ENCODE measurements at regions not wholly inside any gene's neighbourhood (a gene's known extent, or its start where the extent isn't known, plus 50 kb on each side); places are given as distances from the start of the nearest gene placed in this dataset.
"Not testable (repeated sequence)": the region's sequence is repeated elsewhere in the genome, so short reads cannot be mapped to it uniquely, and the experiment has no call there.

DNA sequence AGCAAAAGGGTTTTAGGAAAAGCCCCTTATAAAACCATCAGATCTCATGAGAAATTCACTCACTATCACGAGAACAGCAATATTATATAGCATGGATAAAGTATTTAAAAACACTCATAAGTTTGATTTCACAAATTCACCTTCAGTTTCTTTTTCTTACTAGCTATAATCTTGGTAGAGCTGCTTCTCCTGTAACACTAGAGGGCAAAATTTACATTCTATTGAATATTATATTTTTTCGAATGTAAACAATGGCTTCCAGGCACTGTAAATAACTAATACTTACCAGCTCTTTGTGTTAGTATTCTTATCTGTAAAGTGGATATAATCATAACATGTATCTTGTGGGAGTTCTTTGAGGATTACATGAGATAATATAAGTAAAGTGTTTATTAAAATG lies 259.6 kb downstream of the CCER1 start:
- Histone ChIP-seq H3K9me3 (ENCODE audit: control insufficient read depth, low read length) (no peaks in the 10 kb centered on the region), H3K4me3 (ENCODE audit: low read length) (no peak overlapping the region), H3K27ac (ENCODE audit: low read length) (no peak overlapping the region), H3K4me1 (ENCODE audit: control insufficient read depth, insufficient read depth, low read length) (no peaks in the 10 kb centered on the region), H3K27me3 (ENCODE audit: control insufficient read depth, insufficient read depth) (no peaks in the 10 kb centered on the region)
- intact Hi-C loops (cut with DNase I), result no loop called here
- ATAC-seq (no peak), DNase-seq (no peak)
- WGBS, result 81% methylated on average over 2 of the region's 2 CpGs

DNA sequence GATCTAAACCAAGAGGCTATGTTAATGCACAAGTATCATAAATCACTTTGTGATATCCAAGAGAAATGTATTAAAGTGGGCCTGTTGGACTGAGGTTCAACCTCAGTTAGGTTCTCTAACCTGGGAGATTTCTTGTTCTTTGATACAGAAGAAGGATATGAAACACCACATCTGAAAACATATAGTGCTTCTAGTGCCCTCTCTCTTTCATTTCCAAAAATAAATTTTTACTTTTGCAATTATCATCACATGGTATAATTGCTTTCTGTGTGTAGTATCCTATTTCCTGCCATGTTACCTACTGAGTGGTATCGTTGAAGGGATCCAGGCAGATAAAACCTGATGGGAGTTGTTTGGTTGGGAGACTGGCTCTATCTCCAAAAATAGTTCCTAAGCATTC lies 264.9 kb downstream of the CCER1 start:
- WGBS, result 52% methylated on average over 1 of the region's 1 CpG
- intact Hi-C loops (cut with DNase I), result no loop called here

DNA sequence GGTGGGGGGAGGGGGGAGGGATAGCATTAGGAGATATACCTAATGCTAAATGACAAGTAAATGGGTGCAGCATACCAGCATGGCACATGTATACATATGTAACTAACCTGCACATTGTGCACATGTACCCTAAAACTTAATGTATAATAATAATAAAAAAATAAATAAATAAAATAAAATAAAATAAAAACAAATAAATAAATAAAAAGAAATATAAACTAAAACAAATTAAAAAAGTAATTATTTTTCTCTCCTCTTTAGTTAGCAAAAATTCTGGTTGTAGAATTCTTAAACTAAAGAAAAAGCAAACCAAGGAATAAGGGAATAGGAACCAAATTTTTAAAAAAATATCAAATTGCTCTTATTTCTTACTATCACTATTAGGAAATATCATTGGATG lies 267.3 kb downstream of the CCER1 start:
- ATAC-seq; H3K4me1 ChIP-seq (ENCODE audit: control insufficient read depth, insufficient read depth, low read length); H3K27ac ChIP-seq (ENCODE audit: low read length); intact Hi-C loops (cut with DNase I); H3K9me3 ChIP-seq (ENCODE audit: control insufficient read depth, low read length); H3K4me3 ChIP-seq (ENCODE audit: low read length); DNase-seq; H3K27me3 ChIP-seq (ENCODE audit: control insufficient read depth, insufficient read depth): not testable (repeated sequence)

More for the DNA sequence above, 264.9 kb downstream of the CCER1 start:
- Histone ChIP-seq H3K4me1 (ENCODE audit: control insufficient read depth, insufficient read depth, low read length) (no peaks in the 10 kb centered on the region), H3K9me3 (ENCODE audit: control insufficient read depth, low read length) (no peaks in the 10 kb centered on the region), H3K27ac (ENCODE audit: low read length) (no peak overlapping the region), H3K4me3 (ENCODE audit: low read length) (no peak overlapping the region), H3K27me3 (ENCODE audit: control insufficient read depth, insufficient read depth) (no peaks in the 10 kb centered on the region)
- ATAC-seq, result no peak
- DNase-seq, result no peak

DNA sequence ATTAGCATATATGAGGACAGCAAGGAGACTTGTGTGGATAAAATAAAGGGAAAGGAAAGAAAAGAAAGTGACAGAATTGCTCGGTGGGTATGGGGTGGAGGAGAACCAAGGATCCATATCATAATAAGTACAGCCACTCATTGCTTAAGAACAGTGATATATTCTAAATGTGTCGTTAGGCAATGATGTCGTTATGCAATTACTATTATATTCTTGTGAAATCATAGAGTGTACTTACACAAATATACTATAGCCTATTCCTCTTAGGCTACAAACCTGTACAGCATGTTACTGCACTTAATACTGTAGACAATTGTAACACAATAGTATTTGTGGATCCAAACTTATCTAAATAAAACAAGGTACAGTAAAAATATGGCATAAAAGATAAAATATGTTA lies 271.1 kb downstream of the CCER1 start:
- ATAC-seq, result no peak
- no peak overlapping the region for H3K4me3 ChIP-seq (ENCODE audit: low read length)
- H3K4me1 ChIP-seq (ENCODE audit: control insufficient read depth, insufficient read depth, low read length), result no peaks in the 10 kb centered on the region
- no peak overlapping the region for H3K27ac ChIP-seq (ENCODE audit: low read length)
- DNase-seq, result no peak
- H3K9me3 ChIP-seq (ENCODE audit: control insufficient read depth, low read length), result no peaks in the 10 kb centered on the region
- no peaks in the 10 kb centered on the region for H3K27me3 ChIP-seq (ENCODE audit: control insufficient read depth, insufficient read depth)
- intact Hi-C loops (cut with DNase I), result no loop called here
- 95% methylated on average over 3 of the region's 3 CpGs for WGBS

DNA sequence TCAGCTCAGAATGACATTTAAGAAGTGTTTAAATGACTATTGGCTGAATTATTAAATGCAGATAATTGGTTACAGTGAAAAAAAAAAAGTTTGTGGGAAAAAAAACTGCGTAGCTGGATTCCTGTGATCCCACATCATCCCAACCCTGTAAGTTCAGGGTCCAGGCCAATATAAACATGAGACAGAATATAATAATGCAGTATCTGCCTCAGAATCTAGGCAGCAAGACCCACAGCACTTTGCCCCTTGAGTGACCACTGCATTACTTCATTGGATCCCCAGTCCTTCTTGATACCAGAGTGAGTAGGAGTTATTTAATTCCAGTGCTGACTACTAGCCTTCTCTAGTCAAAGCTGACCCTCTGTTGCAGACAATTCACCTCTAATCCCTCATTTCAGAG lies 272.6 kb downstream of the CCER1 start:
- no peak overlapping the region for H3K4me3 ChIP-seq (ENCODE audit: low read length)
- H3K27ac ChIP-seq (ENCODE audit: low read length), result no peak overlapping the region
- H3K4me1 ChIP-seq (ENCODE audit: control insufficient read depth, insufficient read depth, low read length), result no peaks in the 10 kb centered on the region
- H3K9me3 ChIP-seq (ENCODE audit: control insufficient read depth, low read length), result no peaks in the 10 kb centered on the region
- intact Hi-C loops (cut with DNase I), result no loop called here
- H3K27me3 ChIP-seq (ENCODE audit: control insufficient read depth, insufficient read depth), result no peaks in the 10 kb centered on the region
- 75% methylated on average over 1 of the region's 1 CpG for WGBS
- DNase-seq (peak in 1 of 3 donors; percentile 2), ATAC-seq (no peak)

DNA sequence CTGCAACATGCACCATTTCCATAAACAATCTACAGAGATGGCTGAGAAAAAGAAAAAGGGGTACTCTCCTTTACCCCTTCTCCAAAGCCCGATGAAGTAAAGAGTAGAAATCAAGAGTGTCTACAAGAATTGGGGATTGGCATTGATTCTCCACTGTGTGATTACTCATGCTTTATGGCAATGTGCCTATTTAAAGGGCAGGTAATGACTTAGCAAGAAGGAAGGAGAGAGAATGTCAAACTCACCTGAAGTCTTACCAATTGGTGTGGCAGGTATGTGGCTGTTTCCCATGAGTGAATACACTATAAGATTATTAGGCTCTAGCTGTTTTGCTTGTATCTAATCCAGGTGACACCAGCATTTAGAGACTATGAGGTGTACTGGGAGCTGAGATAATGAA lies 275.3 kb downstream of the CCER1 start:
- no peaks in the 10 kb centered on the region for H3K4me1 ChIP-seq (ENCODE audit: control insufficient read depth, insufficient read depth, low read length)
- intact Hi-C loops (cut with DNase I), result no loop called here
- DNase-seq, result no peak
- WGBS, result 100% methylated on average over 1 of the region's 1 CpG
- no peak overlapping the region for H3K27ac ChIP-seq (ENCODE audit: low read length)
- no peaks in the 10 kb centered on the region for H3K9me3 ChIP-seq (ENCODE audit: control insufficient read depth, low read length)
- no peaks in the 10 kb centered on the region for H3K27me3 ChIP-seq (ENCODE audit: control insufficient read depth, insufficient read depth)
- H3K4me3 ChIP-seq (ENCODE audit: low read length), result no peak overlapping the region
- no peak for ATAC-seq

DNA sequence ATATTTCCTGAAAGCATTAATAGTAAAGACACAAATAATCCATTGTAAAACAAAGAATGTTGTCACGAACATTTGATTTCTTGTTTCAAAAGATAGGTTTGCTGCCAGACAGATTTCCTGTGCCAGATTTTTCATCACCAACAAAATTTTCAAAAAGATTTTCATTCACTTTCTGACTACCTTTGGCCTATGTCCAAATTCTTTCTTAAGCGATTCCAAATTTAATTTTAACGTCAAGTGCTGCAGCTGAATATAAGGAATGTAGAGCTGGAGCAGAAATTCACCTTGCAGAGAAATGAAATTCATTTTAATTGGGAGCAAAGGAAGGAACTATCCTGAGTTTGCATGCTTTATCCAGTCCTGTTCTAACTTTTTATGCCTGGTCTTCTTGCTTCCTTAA lies 277.4 kb downstream of the CCER1 start:
- no peak for DNase-seq
- no peak for ATAC-seq
- H3K27me3 ChIP-seq (ENCODE audit: control insufficient read depth, insufficient read depth), result no peaks in the 10 kb centered on the region
- intact Hi-C loops (cut with DNase I), result no loop called here
- no peaks in the 10 kb centered on the region for H3K9me3 ChIP-seq (ENCODE audit: control insufficient read depth, low read length)
- H3K4me1 ChIP-seq (ENCODE audit: control insufficient read depth, insufficient read depth, low read length), result no peaks in the 10 kb centered on the region
- H3K27ac ChIP-seq (ENCODE audit: low read length), result no peak overlapping the region
- no peak overlapping the region for H3K4me3 ChIP-seq (ENCODE audit: low read length)
- 23% methylated on average over 3 of the region's 3 CpGs for WGBS

DNA sequence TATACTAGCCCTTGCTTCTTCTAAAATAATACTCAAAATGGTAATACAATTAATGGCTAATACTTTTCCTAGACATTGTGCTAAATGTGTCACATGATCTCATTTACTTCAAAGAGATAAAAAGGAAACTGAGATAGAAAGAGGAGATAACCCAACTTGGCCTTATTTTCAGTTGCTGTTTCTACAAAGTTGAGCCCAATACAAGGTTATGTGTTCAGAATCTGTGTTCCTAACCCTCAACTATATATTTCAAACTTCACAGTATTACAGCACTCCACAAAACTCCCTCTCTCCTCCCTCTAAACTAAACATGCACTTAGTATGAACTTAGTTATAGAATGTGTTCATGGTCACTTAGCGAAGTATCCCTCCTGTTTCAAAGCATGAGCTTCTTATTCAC lies 277.9 kb downstream of the CCER1 start:
- whole genome bisulfite sequencing, result 56% methylated on average over 1 of the region's 1 CpG
- no peak overlapping the region for H3K4me3 ChIP-seq (ENCODE audit: low read length)
- no peak for DNase-seq
- intact Hi-C loops (cut with DNase I), result no loop called here
- ATAC-seq, result no peak
- H3K27ac ChIP-seq (ENCODE audit: low read length), result no peak overlapping the region
- H3K9me3 ChIP-seq (ENCODE audit: control insufficient read depth, low read length), result no peaks in the 10 kb centered on the region
- no peaks in the 10 kb centered on the region for H3K27me3 ChIP-seq (ENCODE audit: control insufficient read depth, insufficient read depth)
- H3K4me1 ChIP-seq (ENCODE audit: control insufficient read depth, insufficient read depth, low read length), result no peaks in the 10 kb centered on the region

DNA sequence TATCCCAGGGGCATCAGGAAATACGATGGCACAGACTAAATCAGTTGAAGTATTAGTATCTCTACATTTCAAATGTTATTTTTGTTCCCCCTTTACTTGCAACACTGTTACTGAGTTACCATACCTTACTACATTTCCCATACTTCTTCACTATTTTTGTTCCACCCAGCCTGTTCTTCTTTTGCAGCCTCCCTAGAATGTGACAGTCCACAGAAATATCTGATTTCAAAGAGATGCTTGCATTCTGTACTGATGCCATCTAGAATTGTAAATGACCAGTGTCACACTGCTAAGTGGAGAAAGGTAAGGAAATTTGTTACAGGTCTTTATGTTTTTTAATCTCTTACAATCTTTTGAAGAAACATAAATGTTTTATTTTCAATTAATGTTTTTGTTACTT lies 279.9 kb downstream of the CCER1 start:
- no peak for DNase-seq
- 88% methylated on average over 1 of the region's 1 CpG for WGBS
- no peak overlapping the region for H3K27ac ChIP-seq (ENCODE audit: low read length)

DNA sequence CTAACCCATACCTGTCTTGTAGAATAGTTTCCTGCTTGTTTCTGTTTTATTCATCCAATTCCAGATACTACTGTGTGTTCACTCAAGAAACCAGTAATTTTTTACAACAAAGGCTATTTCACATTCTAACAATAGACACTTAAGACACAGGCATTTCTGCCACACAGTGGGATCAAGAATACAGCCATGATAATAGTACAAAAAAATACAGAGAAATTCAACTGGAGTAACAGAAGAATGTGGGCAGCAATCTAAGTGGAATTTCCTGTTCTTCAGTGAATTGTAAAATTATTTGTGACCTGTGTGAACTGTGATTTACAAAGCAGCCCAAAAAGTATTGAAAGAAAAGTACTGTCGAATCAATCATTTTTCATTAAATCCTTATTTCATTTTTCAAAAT lies 282.9 kb downstream of the CCER1 start:
- Histone ChIP-seq H3K9me3 (ENCODE audit: control insufficient read depth, low read length) (no peaks in the 10 kb centered on the region), H3K4me1 (ENCODE audit: control insufficient read depth, insufficient read depth, low read length) (no peaks in the 10 kb centered on the region), H3K27me3 (ENCODE audit: control insufficient read depth, insufficient read depth) (no peaks in the 10 kb centered on the region), H3K4me3 (ENCODE audit: low read length) (no peak overlapping the region), H3K27ac (ENCODE audit: low read length) (no peak overlapping the region)
- 91% methylated on average over 1 of the region's 1 CpG for WGBS
- DNase-seq (no peak), ATAC-seq (no peak)
- intact Hi-C loops (cut with DNase I), result no loop called here

More for the DNA sequence above, 279.9 kb downstream of the CCER1 start:
- Histone ChIP-seq H3K4me3 (ENCODE audit: low read length) (no peak overlapping the region), H3K4me1 (ENCODE audit: control insufficient read depth, insufficient read depth, low read length) (no peaks in the 10 kb centered on the region), H3K27me3 (ENCODE audit: control insufficient read depth, insufficient read depth) (no peaks in the 10 kb centered on the region), H3K9me3 (ENCODE audit: control insufficient read depth, low read length) (no peaks in the 10 kb centered on the region)
- intact Hi-C loops (cut with DNase I), result no loop called here
- ATAC-seq, result no peak

DNA sequence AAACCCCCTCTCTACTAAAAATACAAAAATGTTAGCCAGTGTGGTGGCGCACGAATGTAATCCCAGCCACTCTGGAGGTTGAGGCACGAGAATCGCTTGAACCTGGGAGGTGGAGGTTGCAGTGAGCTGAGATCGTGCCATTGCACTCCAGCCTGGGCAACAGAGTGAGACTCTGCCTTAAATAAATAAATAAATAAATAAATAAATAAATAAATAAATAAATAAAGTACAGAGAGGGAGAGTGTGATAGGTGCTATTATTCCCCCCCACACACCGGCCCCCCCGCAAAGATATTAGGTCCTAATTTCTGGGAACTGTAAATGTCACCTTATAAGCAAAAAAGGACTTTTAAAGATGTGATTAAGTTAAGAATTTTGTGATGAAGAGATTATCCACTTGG lies 291.0 kb downstream of the CCER1 start:
- intact Hi-C loops (cut with DNase I); H3K4me3 ChIP-seq (ENCODE audit: low read length); H3K27me3 ChIP-seq (ENCODE audit: control insufficient read depth, insufficient read depth); H3K27ac ChIP-seq (ENCODE audit: low read length); ATAC-seq; H3K4me1 ChIP-seq (ENCODE audit: control insufficient read depth, insufficient read depth, low read length); H3K9me3 ChIP-seq (ENCODE audit: control insufficient read depth, low read length): not testable (repeated sequence)
- 95% methylated on average over 7 of the region's 7 CpGs for WGBS
- peak in 1 of 3 donors; percentile 2 for DNase-seq

DNA sequence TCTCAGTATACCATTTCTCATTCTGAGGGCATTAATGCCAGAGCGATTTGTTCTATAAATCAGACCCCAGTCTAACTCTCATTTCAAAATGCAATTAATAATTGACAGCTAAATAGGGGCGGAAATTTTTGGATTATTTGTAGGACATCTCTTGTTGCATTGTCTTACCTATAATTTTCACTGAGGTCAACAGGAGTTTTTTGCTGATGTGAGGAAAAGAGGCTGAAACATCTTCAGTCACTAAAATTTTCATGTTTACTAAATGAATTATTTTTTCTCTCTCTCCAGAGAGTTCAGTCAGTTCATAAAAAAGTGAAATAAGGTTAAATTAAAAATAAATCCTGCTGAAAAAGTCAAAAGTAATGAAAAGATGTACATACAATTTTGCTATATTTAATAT lies 295.9 kb downstream of the CCER1 start:
- Histone ChIP-seq H3K4me3 (ENCODE audit: low read length) (no peak overlapping the region), H3K9me3 (ENCODE audit: control insufficient read depth, low read length) (no peaks in the 10 kb centered on the region), H3K27me3 (ENCODE audit: control insufficient read depth, insufficient read depth) (no peaks in the 10 kb centered on the region), H3K27ac (ENCODE audit: low read length) (no peak overlapping the region), H3K4me1 (ENCODE audit: control insufficient read depth, insufficient read depth, low read length) (no peaks in the 10 kb centered on the region)
- DNase-seq (no peak), ATAC-seq (no peak)
- WGBS, result 92% methylated on average over 2 of the region's 2 CpGs
- intact Hi-C loops (cut with DNase I), result no loop called here
